CD4-positive, alpha-beta memory T cell (primary cell): ENCODE measurements at regions not wholly inside any gene's neighbourhood (a gene's known extent, or its start where the extent isn't known, plus 50 kb on each side); places are given as distances from the start of the nearest gene placed in this dataset.

Experiments used
- CTCF ChIA-PET: fragments of 350-600 bp; sonication (Branson Sonifier 250); formaldehyde crosslinking; loops from one replicate; lab custom pipeline; 2021; ENCODE audit warnings: inconsistent platforms; ENCODE audit not compliant: partially characterized antibody; lab: Charles Lee
- POLR2A ChIA-PET: fragments of 350-600 bp; sonication (Branson Sonifier 250); formaldehyde crosslinking; loops from one replicate; lab custom pipeline; 2021; ENCODE audit not compliant: partially characterized antibody; lab: Charles Lee
- DNase-seq, 5 donors: peaks; one replicate each; pipeline versions ENCODE4 v3.0.0 to v3.0.0-alpha.2; 2020 to 2022; ENCODE audit warnings: mixed read lengths in 1 of 5
- H3K27ac ChIP-seq: one replicate; pipeline ENCODE4 v1.7.0; 2013; ENCODE audit warnings: low read depth, low read length
- H3K27me3 ChIP-seq: 2 replicates; pipeline ENCODE4 v1.7.0; 2013; ENCODE audit warnings: mild to moderate bottlenecking, low read length, moderate library complexity; ENCODE audit not compliant: insufficient read depth
- H3K36me3 ChIP-seq: 2 replicates; pipeline ENCODE4 v1.7.0; 2013; ENCODE audit warnings: mild to moderate bottlenecking, low read length, moderate library complexity; ENCODE audit not compliant: insufficient read depth
- H3K4me1 ChIP-seq: 2 replicates; pipeline ENCODE4 v1.7.0; 2013; ENCODE audit warnings: mild to moderate bottlenecking, low read length, moderate library complexity; ENCODE audit not compliant: insufficient read depth
- H3K4me3 ChIP-seq, 2 donors: one replicate each; pipeline ENCODE4 v1.7.0; 2013; ENCODE audit warnings: low read length in 2 of 2, mild to moderate bottlenecking in 1 of 2
- H3K9me3 ChIP-seq, 2 donors: one replicate each; pipeline ENCODE4 v1.7.0; 2013; ENCODE audit warnings: low read length in 2 of 2, control low read depth in 1 of 2; ENCODE audit not compliant: control insufficient read depth in 1 of 2
- H3K27ac Mint-ChIP-seq, 7 donors: one replicate each; pipeline ENCODE4 v1.8.0; 2020 to 2021; ENCODE audit warnings: mixed read lengths in 7 of 7, mild to moderate bottlenecking in 6 of 7, inconsistent platforms in 3 of 7, moderate library complexity in 3 of 7
- H3K27me3 Mint-ChIP-seq, 2 donors: one replicate each; pipeline ENCODE4 v1.8.0; 2020 to 2021; ENCODE audit warnings: mixed read lengths in 2 of 2
- H3K36me3 Mint-ChIP-seq, 2 donors: one replicate each; pipeline ENCODE4 v1.8.0; 2020 to 2021; ENCODE audit warnings: mixed read lengths in 2 of 2, inconsistent platforms in 1 of 2, mild to moderate bottlenecking in 1 of 2
- H3K4me1 Mint-ChIP-seq, 4 donors: one replicate each; pipeline ENCODE4 v1.8.0; 2020 to 2021; ENCODE audit warnings: mixed read lengths in 4 of 4, mild to moderate bottlenecking in 1 of 4
- H3K4me3 Mint-ChIP-seq, 8 donors: one replicate each; pipeline ENCODE4 v1.8.0; 2020 to 2021; ENCODE audit warnings: mixed read lengths in 8 of 8, mild to moderate bottlenecking in 7 of 8, moderate library complexity in 6 of 8, inconsistent platforms in 3 of 8
- H3K9me3 Mint-ChIP-seq, 8 donors: one replicate each; pipeline ENCODE4 v1.8.0; 2020 to 2021; ENCODE audit warnings: mixed read lengths in 8 of 8, mild to moderate bottlenecking in 5 of 8, inconsistent platforms in 3 of 8, moderate library complexity in 1 of 8
- intact Hi-C: fragments of 100-400 bp; cut with micrococcal nuclease; formaldehyde crosslinking; loops from one replicate; pipeline ENCODE4 v1.15.1; 2023

GRCh38 chr3:111285694-111286093, 214.1 kb downstream of the NECTIN3 start:
- H3K36me3 Mint-ChIP-seq: no peaks in the 10 kb centered on the region
- no peaks in the 10 kb centered on the region for H3K27me3 Mint-ChIP-seq
- H3K4me3 ChIP-seq: no peak overlapping the region
- no peaks in the 10 kb centered on the region for H3K36me3 ChIP-seq
- H3K9me3 ChIP-seq: no peaks in the 10 kb centered on the region
- H3K27ac ChIP-seq: no peak overlapping the region
- ChIA-PET CTCF (no interaction called here), POLR2A (no interaction called here)
- intact Hi-C loops: no loop called here
- no peak for DNase-seq
- H3K4me1 Mint-ChIP-seq: peaks cover 0 to 11% (median 7%) of the 10 kb centered on the region in 4 donors
- H3K9me3 Mint-ChIP-seq: no peaks in the 10 kb centered on the region
- H3K27me3 ChIP-seq: no peaks in the 10 kb centered on the region
- no peaks in the 10 kb centered on the region for H3K4me1 ChIP-seq
- H3K4me3 Mint-ChIP-seq: no peak overlapping the region
- H3K27ac Mint-ChIP-seq: no peak overlapping the region

DNA sequence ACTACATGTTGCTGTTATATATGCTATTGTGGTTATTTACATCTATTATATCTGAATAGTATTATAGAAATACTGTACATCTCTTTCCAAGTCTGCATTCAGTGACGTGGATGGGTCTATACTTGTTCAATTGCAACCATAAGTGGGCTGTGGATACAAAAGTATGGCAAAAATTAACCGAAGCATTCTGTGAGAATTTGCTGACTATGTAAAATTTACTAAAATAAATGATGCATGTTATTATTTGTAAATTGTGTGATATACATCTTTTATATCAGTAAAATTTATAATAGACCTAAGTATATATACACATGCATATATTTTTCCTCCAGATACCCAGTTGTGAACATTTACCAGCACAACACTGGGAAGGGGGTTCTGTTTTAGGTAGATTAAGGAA, 215.1 kb downstream of the NECTIN3 start:
- CTCF ChIA-PET: interaction anchor here (1.2 kb wide), 1 partner anchor 12 kb away, joined by 3 read pairs; no protein-coding TSS in a partner anchor
- Histone ChIP-seq H3K36me3 (no peaks in the 10 kb centered on the region), H3K27ac (no peak overlapping the region), H3K4me1 (no peaks in the 10 kb centered on the region), H3K9me3 (no peaks in the 10 kb centered on the region), H3K4me3 (no peak overlapping the region), H3K27me3 (no peaks in the 10 kb centered on the region)
- DNase-seq: no peak
- intact Hi-C loops: no loop called here
- no peaks in the 10 kb centered on the region for H3K36me3 Mint-ChIP-seq
- H3K9me3 Mint-ChIP-seq: no peaks in the 10 kb centered on the region
- no peak overlapping the region for H3K4me3 Mint-ChIP-seq
- no peaks in the 10 kb centered on the region for H3K27me3 Mint-ChIP-seq
- no peak overlapping the region for H3K27ac Mint-ChIP-seq
- H3K4me1 Mint-ChIP-seq: peaks cover 0 to 10% (median 5%) of the 10 kb centered on the region in 4 donors
- POLR2A ChIA-PET: interaction anchor here (0.6 kb wide), 1 partner anchor 17 kb away, joined by 3 read pairs; no protein-coding TSS in a partner anchor

GRCh38 chr3:111292117-111292516, 220.5 kb downstream of the NECTIN3 start:
- Histone ChIP-seq H3K36me3 (no peaks in the 10 kb centered on the region), H3K4me1 (no peaks in the 10 kb centered on the region), H3K27ac (no peak overlapping the region), H3K27me3 (no peaks in the 10 kb centered on the region), H3K4me3 (no peak overlapping the region), H3K9me3 (no peaks in the 10 kb centered on the region)
- CTCF ChIA-PET: no interaction called here
- Mint-ChIP-seq H3K4me1 (peaks cover 4 to 14% (median 9%) of the 10 kb centered on the region in 4 donors), H3K36me3 (no peaks in the 10 kb centered on the region), H3K9me3 (peaks cover 0 to 2% (median 0%) of the 10 kb centered on the region in 8 donors), H3K27me3 (no peaks in the 10 kb centered on the region), H3K27ac (no peak overlapping the region), H3K4me3 (no peak overlapping the region)
- POLR2A ChIA-PET: no interaction called here
- no peak for DNase-seq
- intact Hi-C loops: no loop called here

DNA sequence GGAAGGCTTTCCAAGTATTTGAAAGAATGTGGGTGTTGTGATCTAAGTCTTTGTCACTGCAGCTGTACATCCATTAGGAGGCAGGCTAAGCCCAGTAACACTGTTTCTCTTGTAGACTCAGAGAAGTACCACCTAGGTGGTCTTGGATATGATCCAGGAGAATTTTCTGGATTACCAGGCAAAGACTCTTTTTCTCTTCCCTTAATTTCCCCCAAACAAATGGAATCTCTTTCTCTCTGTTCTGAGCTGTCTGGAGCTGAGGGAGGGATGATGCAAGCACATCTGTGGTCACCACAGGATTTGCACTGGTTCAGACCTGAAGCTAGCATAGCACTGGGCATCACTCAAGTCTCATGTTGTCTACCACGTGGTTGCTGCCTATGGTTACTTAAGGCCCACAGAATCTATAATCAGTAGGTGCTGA, 227.6 kb downstream of the NECTIN3 start:
- Mint-ChIP-seq H3K9me3 (no peaks in the 10 kb centered on the region), H3K27ac (no peak overlapping the region), H3K27me3 (no peaks in the 10 kb centered on the region), H3K4me3 (no peak overlapping the region), H3K4me1 (peaks cover 15 to 26% (median 20%) of the 10 kb centered on the region in 4 donors), H3K36me3 (no peaks in the 10 kb centered on the region)
- H3K27me3 ChIP-seq: no peaks in the 10 kb centered on the region
- H3K9me3 ChIP-seq: no peaks in the 10 kb centered on the region
- H3K36me3 ChIP-seq: no peaks in the 10 kb centered on the region
- H3K4me1 ChIP-seq: peaks cover 11% of the 10 kb centered on the region
- POLR2A ChIA-PET: no interaction called here
- intact Hi-C loops: no loop called here
- no peak overlapping the region for H3K27ac ChIP-seq
- no peak overlapping the region for H3K4me3 ChIP-seq
- CTCF ChIA-PET: interaction anchor here (1.1 to 1.5 kb wide), 3 partner anchors 12 to 242 kb away, joined by 3 to 4 read pairs (median 3); partner anchors contain the start of gene CD96
- DNase-seq: no peak

GRCh38 chr3:111301238-111301798, 229.7 kb downstream of the NECTIN3 start:
- Mint-ChIP-seq H3K9me3 (peaks cover 0 to 1% (median 0%) of the 10 kb centered on the region in 8 donors), H3K27me3 (no peaks in the 10 kb centered on the region), H3K4me1 (peaks cover 12 to 20% (median 14%) of the 10 kb centered on the region in 4 donors), H3K36me3 (no peaks in the 10 kb centered on the region), H3K27ac (peak overlapping the region in 2 of 7 donors; percentile 39 to 47), H3K4me3 (peak overlapping the region in 4 of 8 donors; percentile 22 to 61 (median 26))
- H3K4me1 ChIP-seq: peaks cover 11% of the 10 kb centered on the region
- CTCF ChIA-PET: no interaction called here
- POLR2A ChIA-PET: no interaction called here
- no peaks in the 10 kb centered on the region for H3K36me3 ChIP-seq
- no peak overlapping the region for H3K4me3 ChIP-seq
- no peaks in the 10 kb centered on the region for H3K27me3 ChIP-seq
- no peak overlapping the region for H3K27ac ChIP-seq
- H3K9me3 ChIP-seq: no peaks in the 10 kb centered on the region
- intact Hi-C loops: no loop called here
- DNase-seq: no peak

GRCh38 chr3:111302063-111302462, 230.4 kb downstream of the NECTIN3 start:
- Mint-ChIP-seq H3K27me3 (no peaks in the 10 kb centered on the region), H3K27ac (peak overlapping the region in 1 of 7 donors; percentile 1), H3K4me3 (no peak overlapping the region), H3K4me1 (peaks cover 10 to 14% (median 13%) of the 10 kb centered on the region in 4 donors), H3K36me3 (no peaks in the 10 kb centered on the region), H3K9me3 (peaks cover 0 to 1% (median 0%) of the 10 kb centered on the region in 8 donors)
- Histone ChIP-seq H3K27ac (no peak overlapping the region), H3K36me3 (no peaks in the 10 kb centered on the region), H3K27me3 (no peaks in the 10 kb centered on the region), H3K9me3 (no peaks in the 10 kb centered on the region), H3K4me1 (peaks cover 11% of the 10 kb centered on the region), H3K4me3 (no peak overlapping the region)
- POLR2A ChIA-PET: no interaction called here
- CTCF ChIA-PET: no interaction called here
- DNase-seq: no peak
- intact Hi-C loops: no loop called here

DNA sequence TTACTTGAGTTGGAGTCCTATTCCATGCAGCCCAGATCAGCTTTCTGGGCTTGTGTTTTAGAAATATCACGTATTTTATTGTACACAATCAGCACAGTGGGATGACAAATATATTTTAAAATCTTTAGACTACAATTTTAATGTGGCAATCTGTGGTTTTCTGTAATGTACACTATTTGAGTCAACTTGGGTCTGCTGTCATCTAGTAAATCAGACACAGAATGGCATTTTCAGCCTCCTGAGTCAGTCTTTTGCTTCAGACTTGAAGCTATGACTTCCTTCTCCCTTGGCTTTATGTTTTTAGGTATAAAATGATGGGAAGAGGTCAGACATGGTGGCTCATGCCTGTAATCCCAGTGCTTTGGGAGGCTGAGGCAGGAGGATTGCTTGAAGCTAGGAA, 232.1 kb downstream of the NECTIN3 start:
- DNase-seq: no peak
- Histone ChIP-seq H3K27me3 (no peaks in the 10 kb centered on the region), H3K27ac (no peak overlapping the region), H3K4me1 (peaks cover 11% of the 10 kb centered on the region), H3K9me3 (no peaks in the 10 kb centered on the region), H3K4me3 (no peak overlapping the region), H3K36me3 (no peaks in the 10 kb centered on the region)
- CTCF ChIA-PET: no interaction called here
- Mint-ChIP-seq H3K4me1 (peaks cover 10 to 14% (median 13%) of the 10 kb centered on the region in 4 donors), H3K9me3 (peaks cover 0 to 1% (median 0%) of the 10 kb centered on the region in 8 donors), H3K27ac (no peak overlapping the region), H3K4me3 (no peak overlapping the region), H3K27me3 (no peaks in the 10 kb centered on the region), H3K36me3 (no peaks in the 10 kb centered on the region)
- POLR2A ChIA-PET: no interaction called here
- intact Hi-C loops: no loop called here
